GM19463 (cell line): ENCODE measurements at regions not wholly inside any gene's neighbourhood (a gene's known extent, or its start where the extent isn't known, plus 50 kb on each side); places are given as distances from the start of the nearest gene placed in this dataset.

ENCODE experiments used
- ATAC-seq: cut with Tn5 transposase; IDR thresholded peaks from one replicate; pipeline ENCODE4 v1.9.1; 2021; ENCODE audit warnings: mild to moderate bottlenecking, moderate library complexity; ENCODE audit not compliant: unreplicated experiment

DNA sequence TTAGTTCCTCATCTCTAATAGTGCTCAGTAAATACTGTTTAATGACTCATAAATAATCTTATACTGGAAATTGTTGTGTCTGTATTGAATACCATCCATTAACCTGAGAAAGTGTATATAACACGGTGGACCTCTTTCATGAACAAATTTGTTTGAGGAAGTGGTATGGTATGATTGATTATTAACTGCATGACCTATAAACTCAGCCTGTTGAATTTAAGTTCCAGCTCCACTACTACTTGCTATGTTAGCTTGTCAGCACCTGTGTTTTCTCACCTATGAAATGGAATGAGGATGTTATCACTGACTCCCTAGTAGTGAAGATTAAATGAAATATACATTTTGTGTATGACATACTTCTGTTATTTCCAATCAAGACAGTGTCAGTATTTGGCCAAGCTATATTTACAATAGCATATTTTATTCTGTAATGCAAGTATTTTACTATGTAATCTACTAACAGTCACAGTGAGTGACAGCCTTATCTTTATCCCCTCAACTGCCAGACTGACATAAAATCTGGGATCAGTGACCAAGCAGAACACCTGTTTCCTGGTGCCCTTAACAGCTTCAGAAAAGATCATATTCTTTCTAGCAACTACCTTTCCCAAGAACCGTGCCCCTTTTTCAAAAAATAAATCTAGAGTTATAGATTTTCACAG is 77.3 kb upstream of the ITGA1 start:
- ATAC-seq = peak; percentile 50

DNA sequence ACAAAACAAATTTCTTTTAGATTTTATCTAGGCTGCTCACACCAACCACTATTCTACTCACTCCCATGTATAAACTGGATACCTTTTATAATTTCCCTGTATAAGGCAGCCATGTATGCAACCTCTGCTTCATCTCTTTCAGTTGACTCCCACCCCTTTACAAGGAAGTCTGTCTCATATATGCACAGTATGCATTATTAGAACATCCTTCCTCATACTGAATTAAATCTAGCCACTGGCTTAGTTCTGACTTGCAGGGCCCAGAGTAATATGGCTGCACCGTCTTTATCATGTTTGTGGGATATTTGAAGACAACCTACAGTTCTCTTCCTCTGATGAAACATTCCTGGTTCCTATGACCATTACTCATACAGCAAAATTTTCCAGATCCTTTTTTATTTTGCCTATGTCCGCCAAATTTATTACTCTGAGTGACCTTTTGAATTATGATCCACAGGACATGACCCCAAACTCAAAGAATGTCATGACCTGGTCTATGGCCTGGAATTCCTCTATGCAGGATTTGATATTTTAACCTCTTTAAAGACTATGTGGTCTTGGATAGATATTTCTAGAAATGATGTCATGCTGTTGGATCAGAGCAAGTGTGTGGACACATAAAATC is 76.6 kb upstream of the ITGA1 start:
- ATAC-seq = no peak

DNA sequence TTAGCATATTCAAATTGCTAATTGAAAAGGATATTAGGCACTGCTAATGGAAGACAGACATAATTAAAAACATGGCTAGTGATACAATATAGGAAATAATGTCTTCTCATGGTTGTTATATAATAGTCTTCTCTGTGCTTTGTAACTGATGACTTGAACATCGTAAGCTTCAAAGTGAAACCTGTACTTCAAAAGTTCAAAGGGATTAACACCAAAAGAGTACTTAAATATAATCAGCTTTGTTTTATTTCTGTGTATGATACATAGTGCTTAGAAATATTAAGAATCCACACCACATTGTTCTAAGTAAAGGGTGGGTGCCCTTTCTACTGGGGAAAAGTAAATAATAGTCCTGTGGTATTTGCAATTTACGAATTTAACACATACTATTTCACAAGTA is 75.4 kb upstream of the ITGA1 start:
- ATAC-seq = no peak

DNA sequence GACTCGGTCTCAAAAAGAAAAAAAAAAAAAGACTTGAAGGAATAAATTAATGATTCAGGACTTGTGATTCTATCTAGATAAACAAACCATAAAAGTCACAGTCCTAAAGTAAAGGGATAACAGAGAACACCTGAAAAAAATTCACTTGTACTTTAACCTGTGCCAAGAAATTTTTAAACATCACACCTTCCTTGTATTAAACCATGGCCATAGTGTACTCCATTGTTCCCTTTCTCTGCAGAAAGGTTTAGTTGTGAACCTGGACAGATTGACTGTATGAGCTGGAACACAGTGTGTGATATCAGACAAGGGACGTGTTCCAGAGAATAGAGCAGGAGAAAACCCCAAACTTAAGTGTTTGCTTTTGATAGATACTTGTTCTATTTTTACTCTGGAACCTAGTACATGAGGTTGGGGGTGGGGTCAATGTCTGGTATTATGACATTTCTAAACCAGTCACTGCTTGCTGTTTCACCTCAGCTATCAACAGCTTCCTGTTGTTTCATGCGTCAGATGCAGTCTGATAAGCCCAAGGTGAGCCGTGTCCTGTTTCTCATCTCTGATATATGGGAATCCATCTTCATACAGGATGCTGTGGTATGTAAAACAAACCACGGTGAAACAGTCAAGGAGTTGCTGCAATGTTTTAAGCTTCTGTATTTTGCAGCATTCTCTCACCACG is 62.5 kb upstream of the ITGA1 start:
- peak; percentile 75 for ATAC-seq

DNA sequence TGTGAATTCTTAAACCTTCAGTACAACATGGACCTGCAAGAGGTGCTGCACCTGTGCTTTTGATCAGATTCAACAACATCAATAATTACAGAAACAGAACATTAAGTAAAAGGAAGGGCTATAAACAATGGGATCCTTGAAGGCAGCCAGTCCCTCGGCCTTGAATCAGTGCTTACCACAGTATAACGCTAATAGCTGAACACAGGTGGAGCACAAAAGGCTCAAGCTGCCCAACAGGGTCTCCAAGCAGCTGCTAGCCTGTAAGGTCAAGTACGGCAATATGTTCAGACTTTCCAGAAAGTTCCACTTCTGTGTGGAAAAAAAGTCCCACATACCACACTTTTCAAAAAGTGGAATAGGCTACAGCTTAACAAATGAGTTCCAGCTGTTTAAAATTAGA is 61.9 kb upstream of the ITGA1 start:
- peak; percentile 20 for ATAC-seq

DNA sequence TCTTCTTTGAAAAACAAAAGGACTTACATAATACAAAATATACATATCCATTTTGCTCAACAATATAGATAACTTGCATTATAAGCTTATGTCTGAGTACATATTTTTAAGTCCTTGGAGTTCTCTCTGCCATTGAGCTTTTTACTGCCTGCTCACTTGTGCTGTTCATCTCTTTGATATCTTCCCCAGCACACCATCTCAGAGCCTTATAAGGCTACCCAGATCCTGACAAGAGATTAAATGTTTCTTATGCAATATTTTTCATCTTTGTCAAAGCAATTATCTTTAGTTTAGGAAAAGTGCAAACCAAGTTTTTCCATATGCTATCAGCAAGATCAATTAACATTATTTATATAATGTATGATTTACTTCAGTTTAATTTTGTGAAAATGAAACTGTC is 60.7 kb upstream of the ITGA1 start:
- ATAC-seq = no peak

DNA sequence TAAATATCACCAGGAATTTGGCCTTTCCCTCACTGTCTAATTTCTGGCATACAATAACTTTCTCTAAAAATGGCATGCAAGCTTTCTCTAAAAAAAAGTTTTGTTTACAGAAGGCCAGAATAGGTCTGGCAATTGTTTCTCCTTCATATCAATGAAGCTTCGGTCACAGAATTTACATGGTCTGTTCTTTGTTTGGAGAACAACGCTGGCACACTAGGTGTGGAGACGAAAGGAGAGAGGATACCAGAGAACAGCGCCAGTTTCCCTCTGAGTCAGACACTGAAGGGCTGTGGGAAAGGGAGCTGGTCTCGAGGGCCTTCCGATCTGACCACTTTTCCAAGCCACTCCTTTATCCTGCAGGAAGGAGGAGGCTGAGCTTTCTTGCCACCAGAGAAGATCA is 60.1 kb upstream of the ITGA1 start:
- ATAC-seq = no peak

DNA sequence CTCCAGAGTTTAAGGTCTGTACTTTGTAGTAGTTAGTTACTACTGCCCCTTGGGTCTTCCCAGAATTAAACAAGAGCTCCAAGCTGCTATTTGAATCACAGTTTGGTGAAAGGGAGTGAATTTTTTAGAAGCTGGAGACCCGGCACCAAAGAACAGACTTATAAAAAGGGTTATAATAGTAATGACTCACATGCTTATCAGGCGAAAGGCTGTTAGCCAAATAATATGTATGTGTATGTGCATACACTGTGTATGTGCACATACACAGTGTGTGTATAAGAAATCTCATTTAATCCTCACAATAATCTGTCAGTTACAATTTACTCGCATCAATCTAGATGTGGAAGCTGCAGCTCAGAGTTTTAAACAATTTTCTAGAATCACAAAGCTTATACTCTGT is 59.5 kb upstream of the ITGA1 start:
- ATAC-seq = no peak

DNA sequence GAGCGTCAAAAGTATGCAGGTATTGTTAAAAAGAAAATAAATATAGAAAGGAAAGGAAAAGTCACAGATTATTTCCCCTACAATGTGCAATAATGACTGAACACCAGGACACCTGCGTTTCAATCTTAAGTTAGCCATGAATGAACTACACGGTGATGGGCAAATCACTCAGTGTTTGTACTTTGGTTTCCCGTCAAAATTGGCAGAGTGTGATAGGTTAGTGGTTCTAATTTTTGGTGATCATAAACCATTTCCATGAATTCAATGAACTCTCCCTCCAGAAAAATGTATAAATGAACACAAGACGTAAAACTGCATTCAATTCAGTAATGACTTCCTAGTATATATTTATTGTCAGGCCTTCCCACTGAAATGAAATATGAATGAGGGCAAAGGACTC is 59.0 kb upstream of the ITGA1 start:
- no peak for ATAC-seq

DNA sequence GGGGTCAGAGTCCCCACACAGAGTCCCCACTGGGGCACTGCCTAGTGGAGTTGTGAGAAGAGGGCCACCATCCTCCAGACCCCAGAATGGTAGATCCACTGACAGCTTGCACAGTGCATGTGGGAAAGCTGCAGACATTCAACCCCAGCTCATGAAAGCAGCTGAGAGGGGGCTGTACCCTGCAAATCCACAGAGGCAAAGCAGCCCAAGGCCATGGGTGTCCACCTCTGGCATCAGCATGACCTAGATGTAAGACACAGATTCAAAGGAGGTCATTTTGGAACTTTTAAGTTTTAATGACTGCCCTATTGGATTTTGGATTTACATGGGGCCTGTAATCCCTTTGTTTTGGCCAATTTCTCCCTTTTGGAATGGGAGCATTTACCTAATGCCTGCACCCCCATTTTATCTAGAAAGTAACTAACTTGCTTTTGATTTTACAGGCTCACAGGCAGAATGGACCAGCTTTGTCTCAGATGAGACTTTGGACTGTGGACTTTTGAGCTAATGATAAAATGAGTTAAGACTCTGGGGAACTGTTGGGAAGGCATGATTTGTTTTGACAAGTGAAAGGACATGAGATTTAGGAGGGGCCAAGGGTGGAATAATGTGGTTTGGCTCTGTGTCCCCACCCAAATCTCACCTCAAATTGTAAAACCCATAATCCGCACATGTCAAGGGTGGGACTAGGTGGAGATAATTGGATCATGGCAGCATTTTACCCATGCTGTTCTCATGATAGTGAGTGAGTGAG is 56.3 kb upstream of the ITGA1 start:
- no peak for ATAC-seq

DNA sequence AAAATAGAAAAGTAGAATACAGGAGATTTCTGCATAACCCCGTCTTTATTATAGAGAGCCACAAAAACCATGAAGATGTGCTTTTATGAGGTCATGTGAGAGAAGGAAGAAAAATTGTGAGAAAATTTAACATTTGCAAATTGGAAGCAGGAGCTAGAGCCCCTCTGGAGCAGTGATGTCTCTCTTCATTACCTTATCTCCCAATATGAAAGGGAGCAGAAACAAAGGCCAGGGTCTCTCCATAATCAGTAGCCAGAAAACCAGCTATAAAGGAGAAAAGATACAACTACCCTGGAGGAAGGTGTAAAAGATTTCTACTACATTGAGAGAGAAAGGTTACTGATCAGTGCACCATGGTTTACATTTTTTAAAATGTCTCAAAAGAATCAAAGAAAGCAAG is 53.2 kb upstream of the ITGA1 start:
- no peak for ATAC-seq

DNA sequence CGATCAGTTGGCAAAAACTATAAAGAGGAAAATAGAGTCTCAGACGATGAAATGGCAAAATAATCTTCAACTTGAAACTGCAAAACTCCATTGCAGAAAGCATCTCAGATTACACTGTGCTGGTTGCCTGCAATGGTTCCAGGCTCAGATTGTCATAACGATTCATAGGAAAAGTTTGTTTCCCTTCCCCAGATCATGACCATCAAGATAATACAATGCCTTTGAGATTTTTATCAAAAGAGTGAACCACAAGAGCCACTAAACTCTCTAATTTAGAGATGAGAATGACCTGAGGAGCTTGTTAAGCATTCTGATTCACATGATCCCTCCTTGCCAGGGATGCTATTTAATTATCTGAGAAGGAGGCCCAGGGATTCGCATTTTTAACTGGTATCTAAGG is 52.6 kb upstream of the ITGA1 start:
- ATAC-seq = no peak
